IMR-90 (cell line): ENCODE measurements at regions not wholly inside any gene's neighbourhood (a gene's known extent, or its start where the extent isn't known, plus 50 kb on each side); places are given as distances from the start of the nearest gene placed in this dataset.

Experiments used
- ATAC-seq: fragments of 200-7000 bp; cut with Tn5 transposase; 2 replicates; pipeline ENCODE4 v1.9.1; 2020; ENCODE audit warnings: low read depth, mild to moderate bottlenecking, moderate library complexity
- BruUV-seq: library from RNA; stranded (reverse); fragments of 400-500 nt; replicated peaks from 2 replicates; lab custom pipeline; 2021; lab: Mats Ljungman, UMichigan
- CTCF ChIA-PET: fragments of 300-600 bp; formaldehyde crosslinking; extraction: SDS; loops from one replicate; lab custom pipeline; 2021; ENCODE audit warnings: antibody characterized with exemption; lab: Yijun Ruan, JAX
- POLR2A ChIA-PET: fragments of 300-600 bp; sonication (Branson Sonifier 250); formaldehyde crosslinking; loops from one replicate; lab custom pipeline; 2022; ENCODE audit warnings: antibody characterized with exemption; ENCODE audit not compliant: unreplicated experiment; lab: Charles Lee
- DNase-seq: peaks from one replicate; pipeline ENCODE4 v3.0.0; 2013
- H2AFZ ChIP-seq: replicated peaks from 2 replicates; pipeline ENCODE3; 2013; ENCODE audit warnings: low read length, mild to moderate bottlenecking; ENCODE audit not compliant: poor library complexity
- H2AK5ac ChIP-seq: 2 replicates; pipeline ENCODE4 v1.6.1; 2013; ENCODE audit warnings: low read depth, low read length, inconsistent platforms
- H2AK9ac ChIP-seq: replicated peaks from 2 replicates; pipeline ENCODE3; 2013; ENCODE audit warnings: mild to moderate bottlenecking, low read depth, low read length, moderate library complexity; ENCODE audit not compliant: poor library complexity
- H2BK120ac ChIP-seq: 2 replicates; pipeline ENCODE4 v1.6.1; 2013; ENCODE audit warnings: low read depth, low read length, inconsistent platforms
- H2BK15ac ChIP-seq: 3 replicates; pipeline ENCODE4 v1.6.1; 2013; ENCODE audit warnings: low read depth, low read length, inconsistent platforms
- H2BK20ac ChIP-seq: 2 replicates; pipeline ENCODE4 v1.6.1; 2013; ENCODE audit warnings: low read depth, mild to moderate bottlenecking, inconsistent platforms, low read length, moderate library complexity
- H2BK5ac ChIP-seq: 2 replicates; pipeline ENCODE4 v1.6.1; 2013; ENCODE audit warnings: mild to moderate bottlenecking, low read depth, low read length, inconsistent platforms; ENCODE audit not compliant: poor library complexity, severe bottlenecking
- H3K14ac ChIP-seq: replicated peaks from 2 replicates; pipeline ENCODE4 v1.6.1; 2013; ENCODE audit warnings: low read depth, low read length, inconsistent platforms
- H3K18ac ChIP-seq: 2 replicates; pipeline ENCODE4 v1.6.1; 2013; ENCODE audit warnings: low read depth, low read length, control low read depth
- H3K23ac ChIP-seq: 2 replicates; pipeline ENCODE4 v1.6.1; 2013; ENCODE audit warnings: low read depth, low read length, inconsistent platforms
- H3K27ac ChIP-seq: 2 replicates; pipeline ENCODE4 v1.5.1; 2013; ENCODE audit warnings: mild to moderate bottlenecking, control low read depth, low read length; ENCODE audit not compliant: insufficient read depth
- H3K27me3 ChIP-seq: 2 replicates; pipeline ENCODE4 v1.6.1; 2013; ENCODE audit warnings: low read length; ENCODE audit not compliant: control insufficient read depth, insufficient read depth
- H3K36me3 ChIP-seq: 2 replicates; pipeline ENCODE4 v1.6.1; 2013; ENCODE audit warnings: low read length, mixed read lengths; ENCODE audit not compliant: control insufficient read depth, insufficient read depth
- H3K4ac ChIP-seq: 2 replicates; pipeline ENCODE4 v1.6.1; 2013; ENCODE audit warnings: low read depth, low read length, inconsistent platforms
- H3K4me1 ChIP-seq: 2 replicates; pipeline ENCODE4 v1.6.1; 2013; ENCODE audit warnings: low read length, mixed read lengths; ENCODE audit not compliant: control insufficient read depth, insufficient read depth
- H3K4me2 ChIP-seq: 2 replicates; pipeline ENCODE4 v1.6.1; 2013; ENCODE audit warnings: low read depth, mild to moderate bottlenecking, control low read depth, low read length, moderate library complexity
- H3K4me3 ChIP-seq: 2 replicates; pipeline ENCODE4 v1.5.1; 2013; ENCODE audit warnings: low read depth, mild to moderate bottlenecking, control low read depth, low read length, moderate library complexity; ENCODE audit not compliant: insufficient read depth
- H3K56ac ChIP-seq: 2 replicates; pipeline ENCODE4 v1.6.1; 2013; ENCODE audit warnings: low read length, inconsistent platforms; ENCODE audit not compliant: insufficient read depth; ENCODE audit errors: extremely low read depth
- H3K79me1 ChIP-seq, 2 experiments: 2 replicates each; pipeline ENCODE4 v1.6.1; 2013; ENCODE audit warnings: low read length in 2 of 2, inconsistent platforms in 1 of 2, low read depth in 1 of 2
- H3K9ac ChIP-seq: 2 replicates; pipeline ENCODE4 v1.6.1; 2013; ENCODE audit warnings: low read depth, low read length, control low read depth
- H3K9me1 ChIP-seq: 2 replicates; pipeline ENCODE4 v1.6.1; 2013; ENCODE audit warnings: low read length, inconsistent platforms; ENCODE audit not compliant: insufficient read depth
- H3K9me3 ChIP-seq: 2 replicates; pipeline ENCODE4 v1.6.1; 2013; ENCODE audit warnings: low read length; ENCODE audit not compliant: control insufficient read depth, insufficient read depth
- H4K20me1 ChIP-seq: 2 replicates; pipeline ENCODE4 v1.6.1; 2013; ENCODE audit warnings: low read length, inconsistent platforms; ENCODE audit not compliant: insufficient read depth
- H4K5ac ChIP-seq: 2 replicates; pipeline ENCODE4 v1.6.1; 2013; ENCODE audit warnings: mild to moderate bottlenecking, low read depth, low read length, control low read depth
- H4K8ac ChIP-seq, 2 experiments: 2 replicates each; pipeline ENCODE4 v1.6.1; 2013; ENCODE audit warnings: low read depth in 2 of 2, low read length in 2 of 2, control low read depth in 1 of 2, inconsistent platforms in 1 of 2
- H4K91ac ChIP-seq: 2 replicates; pipeline ENCODE4 v1.6.1; 2013; ENCODE audit warnings: low read depth, low read length, inconsistent platforms; ENCODE audit not compliant: insufficient read depth
- BHLHE40 ChIP-seq: fragments of 150-350 bp; IDR thresholded peaks from 2 replicates; pipeline ENCODE4 v1.6.1; 2016; ENCODE audit warnings: mild to moderate bottlenecking, low read depth, low read length
- CEBPB ChIP-seq: IDR thresholded peaks from 2 replicates; pipeline ENCODE4 v1.6.1; 2012; ENCODE audit warnings: low read depth, low read length, improper control_type of control experiment
- CHD1 ChIP-seq: IDR thresholded peaks from 2 replicates; pipeline ENCODE4 v1.6.1; 2012; ENCODE audit warnings: low read depth, low read length, improper control_type of control experiment
- CTCF ChIP-seq: conservative IDR thresholded peaks from 2 replicates; pipeline ENCODE4 v1.5.1; 2012; ENCODE audit warnings: mild to moderate bottlenecking, low read depth, low read length, improper control_type of control experiment
- ELK1 ChIP-seq: fragments of 150-350 bp; IDR thresholded peaks from 2 replicates; pipeline ENCODE4 v1.6.1; 2016; ENCODE audit warnings: low read depth, mild to moderate bottlenecking, low read length, moderate library complexity, borderline replicate concordance
- FOS ChIP-seq: fragments of 150-350 bp; IDR thresholded peaks from 2 replicates; pipeline ENCODE4 v1.6.1; 2016; ENCODE audit warnings: low read depth, low read length
- MAFK ChIP-seq: IDR thresholded peaks from 2 replicates; pipeline ENCODE4 v1.6.1; 2012; ENCODE audit warnings: low read depth, low read length, improper control_type of control experiment
- MAZ ChIP-seq: IDR thresholded peaks from 2 replicates; pipeline ENCODE4 v1.6.1; 2012; ENCODE audit warnings: low read depth, mild to moderate bottlenecking, low read length, improper control_type of control experiment, moderate library complexity, borderline replicate concordance
- MXI1 ChIP-seq: IDR thresholded peaks from 2 replicates; pipeline ENCODE4 v1.6.1; 2012; ENCODE audit warnings: low read depth, mild to moderate bottlenecking, low read length, moderate library complexity, borderline replicate concordance
- NFE2L2 ChIP-seq: fragments of 150-350 bp; IDR thresholded peaks from 2 replicates; pipeline ENCODE4 v1.6.1; 2016; ENCODE audit warnings: low read depth, mild to moderate bottlenecking, low read length
- POLR2A ChIP-seq: IDR thresholded peaks from 2 replicates; pipeline ENCODE4 v1.6.1; 2012; ENCODE audit warnings: mild to moderate bottlenecking, low read depth, low read length
- RAD21 ChIP-seq: IDR thresholded peaks from 2 replicates; pipeline ENCODE4 v1.6.1; 2012; ENCODE audit warnings: low read length, improper control_type of control experiment
- RCOR1 ChIP-seq: IDR thresholded peaks from 2 replicates; pipeline ENCODE4 v1.6.1; 2012; ENCODE audit warnings: mild to moderate bottlenecking, low read length, improper control_type of control experiment; ENCODE audit not compliant: insufficient replicate concordance
- RFX5 ChIP-seq: IDR thresholded peaks from 2 replicates; pipeline ENCODE4 v1.8.0; 2012; ENCODE audit warnings: low read depth, mild to moderate bottlenecking, low read length, moderate library complexity
- SMC3 ChIP-seq: fragments of 150-350 bp; IDR thresholded peaks from 2 replicates; pipeline ENCODE4 v1.6.1; 2016; ENCODE audit warnings: low read depth, mild to moderate bottlenecking, antibody characterized with exemption, low read length, moderate library complexity
- USF2 ChIP-seq: fragments of 150-350 bp; IDR thresholded peaks from 2 replicates; pipeline ENCODE4 v1.6.1; 2017; ENCODE audit warnings: mild to moderate bottlenecking, antibody characterized with exemption, low read length, low read depth
- WGBS, 2 experiments: methylation state at CpG; one replicate each; pipeline versions ENCODE4 v1.1.5 to v1.1.7; 2013; ENCODE audit warnings: missing lambda C conversion rate in 2 of 2; ENCODE audit not compliant: insufficient read length in 1 of 2; ENCODE audit errors: extremely low coverage in 2 of 2; 5-methylcytosine and 5-hydroxymethylcytosine counted together
- dilution Hi-C: fragments of 300-500 bp; cut with HindIII; formaldehyde crosslinking; loops from one replicate; pipeline ENCODE4 v1.14.3; 2018; ENCODE audit warnings: low sequenced_read_pairs; ENCODE audit not compliant: unreplicated experiment
- in situ Hi-C: fragments of 300-500 bp; cut with MboI; formaldehyde crosslinking; loops from 3 replicates; pipeline ENCODE4 v1.14.3; 2019; ENCODE audit warnings: low sequenced_read_pairs, inconsistent platforms, mixed read lengths
- intact Hi-C: fragments of 100-400 bp; cut with micrococcal nuclease; formaldehyde crosslinking; loops from 2 replicates; pipeline ENCODE4 v1.10.0; 2022

GRCh38 chr13:111652676-111653075 lies 332.2 kb downstream of the TEX29 start:
- Histone ChIP-seq H4K20me1 (no peaks in the 10 kb centered on the region), H3K79me1 (no peaks in the 10 kb centered on the region), H3K4me1 (no peaks in the 10 kb centered on the region), H2AK9ac (no peak overlapping the region), H4K91ac (no peak overlapping the region), H3K9ac (no peak overlapping the region), H3K56ac (no peak overlapping the region), H3K27ac (no peak overlapping the region), H3K36me3 (no peaks in the 10 kb centered on the region), H3K14ac (no peak overlapping the region), H3K23ac (no peak overlapping the region), H2AFZ (no peak overlapping the region), H3K9me1 (no peaks in the 10 kb centered on the region), H4K8ac (no peak overlapping the region), H3K18ac (no peak overlapping the region), H2BK15ac (no peak overlapping the region), H2BK120ac (no peak overlapping the region), H3K9me3 (peaks cover 27% of the 10 kb centered on the region), H4K5ac (no peak overlapping the region), H3K4me3 (no peak overlapping the region), H2AK5ac (no peak overlapping the region), H2BK20ac (no peak overlapping the region), H3K4ac (no peak overlapping the region), H2BK5ac (no peak overlapping the region), H3K4me2 (no peak overlapping the region), H3K27me3 (no peaks in the 10 kb centered on the region)
- no CpG with 5 or more reads among the region's 6 CpGs for WGBS, 2 experiments
- no peak for TF ChIP-seq MAFK
- no peak for TF ChIP-seq MXI1
- TF ChIP-seq RCOR1: no peak
- no peak for TF ChIP-seq ELK1
- no peak for TF ChIP-seq CEBPB
- no peak for TF ChIP-seq CTCF
- TF ChIP-seq FOS: no peak
- TF ChIP-seq USF2: no peak
- TF ChIP-seq MAZ: no peak
- no peak for TF ChIP-seq NFE2L2
- TF ChIP-seq SMC3: no peak
- no peak for TF ChIP-seq CHD1
- no peak for TF ChIP-seq BHLHE40
- TF ChIP-seq RFX5: no peak
- TF ChIP-seq RAD21: no peak
- no peak for TF ChIP-seq POLR2A
- intact Hi-C loops: no loop called here
- dilution Hi-C loops: no loop called here
- CTCF ChIA-PET: no interaction called here
- no peak for DNase-seq
- ATAC-seq: no peak
- POLR2A ChIA-PET: no interaction called here
- no TSS peak for BruUV-seq
- in situ Hi-C loops: no loop called here
